IPS-18c (cell line): ENCODE measurements at regions not wholly inside any gene's neighbourhood (a gene's known extent, or its start where the extent isn't known, plus 50 kb on each side); places are given as distances from the start of the nearest gene placed in this dataset.

ENCODE experiments used
- H3K4me3 ChIP-seq: 2 replicates; pipeline ENCODE4 v1.7.0; 2013; ENCODE audit warnings: low read depth, mild to moderate bottlenecking, low read length, moderate library complexity; ENCODE audit not compliant: insufficient read depth
- H3K9me3 ChIP-seq: one replicate; pipeline ENCODE4 v1.6.1; 2013; ENCODE audit warnings: mild to moderate bottlenecking, low read length, moderate library complexity; ENCODE audit not compliant: control insufficient read depth, insufficient read depth

GRCh38 chr4:152269448-152270191 lies 266.3 kb downstream of the FBXW7 start:
- H3K9me3 ChIP-seq: no peaks in the 10 kb centered on the region

GRCh38 chr4:152267811-152268210 lies 268.1 kb downstream of the FBXW7 start:
- H3K9me3 ChIP-seq: no peaks in the 10 kb centered on the region

More at GRCh38 chr4:152269448-152270191, 266.3 kb downstream of the FBXW7 start:
- no peak overlapping the region for H3K4me3 ChIP-seq

GRCh38 chr4:152266831-152267480 lies 268.9 kb downstream of the FBXW7 start:
- Histone ChIP-seq H3K9me3 (no peaks in the 10 kb centered on the region), H3K4me3 (no peak overlapping the region)

More at GRCh38 chr4:152267811-152268210, 268.1 kb downstream of the FBXW7 start:
- H3K4me3 ChIP-seq: no peak overlapping the region

GRCh38 chr4:152265149-152265621 lies 270.7 kb downstream of the FBXW7 start:
- no peaks in the 10 kb centered on the region for H3K9me3 ChIP-seq
- no peak overlapping the region for H3K4me3 ChIP-seq

- no peak overlapping the region for H3K4me3 ChIP-seq
- no peaks in the 10 kb centered on the region for H3K9me3 ChIP-seq
Measured at GRCh38 chr4:152264106-152264505, 271.8 kb downstream of the FBXW7 start.

GRCh38 chr4:152259866-152260265 lies 276.0 kb downstream of the FBXW7 start:
- Histone ChIP-seq H3K4me3 (no peak overlapping the region), H3K9me3 (no peaks in the 10 kb centered on the region)

GRCh38 chr4:152258804-152259708 lies 276.8 kb downstream of the FBXW7 start:
- H3K4me3 ChIP-seq: no peak overlapping the region
- no peaks in the 10 kb centered on the region for H3K9me3 ChIP-seq

GRCh38 chr4:152258391-152258790 lies 277.5 kb downstream of the FBXW7 start:
- Histone ChIP-seq H3K9me3 (no peaks in the 10 kb centered on the region), H3K4me3 (no peak overlapping the region)

- H3K9me3 ChIP-seq: no peaks in the 10 kb centered on the region
Measured at GRCh38 chr4:152257601-152258066, 278.3 kb downstream of the FBXW7 start.

GRCh38 chr4:152256996-152257395 lies 278.9 kb downstream of the FBXW7 start:
- Histone ChIP-seq H3K4me3 (no peak overlapping the region), H3K9me3 (no peaks in the 10 kb centered on the region)

More at GRCh38 chr4:152257601-152258066, 278.3 kb downstream of the FBXW7 start:
- no peak overlapping the region for H3K4me3 ChIP-seq

DNA sequence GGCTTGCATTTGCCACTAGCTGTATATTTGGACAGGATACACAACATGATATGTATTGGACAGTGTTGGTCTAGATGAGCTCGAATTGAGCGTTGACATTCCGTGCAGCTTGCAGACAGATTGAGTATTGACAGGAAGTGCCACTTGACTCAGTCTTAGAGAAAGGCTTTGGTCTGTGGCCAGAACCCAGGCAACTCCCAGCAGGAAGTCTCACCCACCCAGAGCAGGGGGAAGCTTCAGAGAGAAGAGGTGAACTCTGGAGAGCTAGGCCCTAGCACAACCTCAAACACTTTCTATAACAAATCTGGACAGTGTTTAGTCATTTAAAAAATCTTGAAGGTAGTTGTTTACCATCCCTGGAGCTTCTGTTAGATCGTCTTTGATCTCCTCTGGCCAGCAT lies 280.5 kb downstream of the FBXW7 start:
- H3K4me3 ChIP-seq: no peak overlapping the region
- no peaks in the 10 kb centered on the region for H3K9me3 ChIP-seq

GRCh38 chr4:152248347-152248746 lies 287.5 kb downstream of the FBXW7 start:
- H3K9me3 ChIP-seq: no peaks in the 10 kb centered on the region
- H3K4me3 ChIP-seq: no peak overlapping the region

DNA sequence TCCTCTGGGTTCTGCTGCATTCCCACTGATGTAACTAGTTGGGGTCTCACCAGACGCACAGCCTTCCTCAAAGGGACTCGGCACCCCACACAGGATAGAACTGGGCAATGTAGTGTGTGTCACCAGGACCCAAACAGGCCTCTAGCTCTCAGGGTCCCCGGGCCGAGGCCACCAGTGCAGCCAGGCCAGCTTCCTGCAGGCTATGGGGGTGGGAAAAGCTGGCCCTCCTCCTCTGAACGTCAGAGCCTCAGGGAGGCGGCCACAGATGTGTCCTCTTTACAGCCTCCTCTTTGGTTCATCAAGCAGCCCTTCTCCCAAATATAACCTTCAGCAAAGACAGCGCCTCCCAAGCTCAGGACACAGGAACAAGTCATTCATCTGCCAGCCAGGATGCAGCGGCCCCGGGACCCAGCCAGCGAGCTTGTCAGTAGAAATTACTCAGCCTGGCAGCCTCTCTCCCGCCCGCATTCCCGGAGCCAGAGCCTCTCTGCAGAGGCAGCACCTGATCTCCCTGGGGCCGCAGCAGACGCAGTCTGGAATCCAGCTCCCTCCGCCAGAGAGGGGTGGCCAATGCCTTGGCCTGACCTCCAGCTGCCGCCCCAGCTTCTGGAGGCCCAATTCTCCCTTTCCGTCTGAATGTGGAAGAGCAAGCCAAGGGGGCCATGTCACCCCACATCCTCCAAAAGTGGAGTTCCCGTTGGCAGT lies 288.5 kb downstream of the FBXW7 start:
- Histone ChIP-seq H3K9me3 (no peaks in the 10 kb centered on the region), H3K4me3 (no peak overlapping the region)

DNA sequence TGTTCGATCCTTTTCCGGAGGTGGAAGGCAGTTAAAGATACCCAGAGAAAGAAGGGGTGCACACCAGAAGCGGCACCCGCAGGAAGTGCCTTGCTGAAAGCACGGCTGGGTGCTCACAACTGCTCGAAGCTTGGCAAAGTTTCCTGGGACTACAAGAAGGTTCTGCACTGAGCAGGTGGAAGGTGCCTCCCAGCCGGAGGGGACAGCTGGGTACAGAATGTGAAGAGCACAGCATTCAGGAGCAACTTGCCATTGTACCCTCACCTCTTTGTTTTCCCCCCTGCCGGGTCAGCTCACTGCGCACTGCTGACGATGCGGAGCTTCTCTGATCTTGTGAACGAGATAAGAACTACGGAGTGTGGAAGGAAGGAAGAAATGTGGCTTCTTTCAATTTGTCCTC lies 289.2 kb downstream of the FBXW7 start:
- Histone ChIP-seq H3K4me3 (no peak overlapping the region), H3K9me3 (no peaks in the 10 kb centered on the region)

DNA sequence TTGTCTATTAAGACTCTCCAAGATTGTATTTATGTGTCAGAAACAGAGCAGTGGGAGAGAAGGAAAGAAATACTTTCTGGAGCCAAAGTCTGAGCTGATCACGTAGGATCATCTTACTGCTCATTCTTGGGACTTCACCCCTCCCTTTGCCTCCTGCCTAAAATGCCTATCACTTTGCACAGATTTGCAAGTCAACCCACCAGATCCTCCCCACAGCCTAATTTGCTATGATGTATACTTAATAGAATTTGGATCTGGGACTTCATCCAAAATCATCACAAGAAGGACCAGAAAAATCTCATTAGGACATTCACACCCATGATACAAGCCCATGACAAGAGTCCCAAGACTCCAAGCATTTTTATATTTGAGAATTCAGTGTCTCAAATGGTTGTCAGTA lies 290.2 kb downstream of the FBXW7 start:
- Histone ChIP-seq H3K4me3 (no peak overlapping the region), H3K9me3 (no peaks in the 10 kb centered on the region)

- no peak overlapping the region for H3K4me3 ChIP-seq
- H3K9me3 ChIP-seq: no peaks in the 10 kb centered on the region
Measured at GRCh38 chr4:152244659-152245058, 291.2 kb downstream of the FBXW7 start.
